ENCODE measurements at regions not wholly inside any gene's neighbourhood (a gene's known extent, or its start where the extent isn't known, plus 50 kb on each side); places are given as distances from the start of the nearest gene placed in this dataset. TPM values are rescaled to one million over a fixed set of nuclear protein-coding genes. Genes with fewer than 3 reads are reported as not detected.

DNA sequence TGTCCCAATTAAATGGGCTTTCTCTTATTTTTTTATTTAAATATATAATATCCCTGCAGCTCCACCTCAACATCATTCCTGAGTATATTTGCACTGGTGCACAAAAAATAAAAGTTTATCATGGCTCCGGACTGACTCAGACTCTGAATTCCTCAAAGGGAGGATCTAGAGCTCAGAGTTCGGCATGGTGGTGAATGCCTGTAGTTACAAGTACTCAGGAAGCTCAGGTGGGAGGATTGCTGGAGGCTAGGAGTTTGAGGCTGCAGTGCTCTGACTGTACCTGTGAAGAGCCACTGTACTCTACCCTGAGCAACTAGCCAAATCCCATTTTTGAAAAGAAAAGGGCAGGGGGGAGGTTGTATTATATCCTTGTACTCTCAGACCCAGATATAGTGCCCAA, 52.8 kb upstream of the NRXN1 start:
- H4K8ac ChIP-seq (ENCODE audit: low read depth, low read length) = no peak overlapping the region
- H3K4ac ChIP-seq (ENCODE audit: low read length) = no peak overlapping the region
- no peak overlapping the region for H3K4me2 ChIP-seq (ENCODE audit: insufficient read depth, low read length, poor library complexity, severe bottlenecking)
- H3K18ac ChIP-seq (ENCODE audit: low read length) = no peak overlapping the region
- H3K23ac ChIP-seq (ENCODE audit: low read depth, low read length, poor library complexity) = no peak overlapping the region
- H2BK15ac ChIP-seq (ENCODE audit: low read length) = no peak overlapping the region
- no peak overlapping the region for H2AFZ ChIP-seq (ENCODE audit: low read length)
- H4K91ac ChIP-seq (ENCODE audit: low read depth, low read length, poor library complexity) = no peak overlapping the region
- no peaks in the 10 kb centered on the region for H3K9me3 ChIP-seq (replicated peaks in 1 of 2; ENCODE audit: control insufficient read depth in 2 of 2, insufficient read depth in 1 of 2, low read depth in 1 of 2, low read length in 2 of 2)
- no CpG with 5 or more reads among the region's 2 CpGs for WGBS, 2 donors (ENCODE audit: extremely low coverage in 2 of 2, insufficient read length in 2 of 2, insufficient replicate concordance in 1 of 2)
- no peaks in the 10 kb centered on the region for H3K4me1 ChIP-seq (ENCODE audit: control insufficient read depth in 2 of 2, insufficient read depth in 1 of 2, low read depth in 1 of 2, low read length in 2 of 2)
- H2BK5ac ChIP-seq (ENCODE audit: low read length) = no peak overlapping the region
- H2AK5ac ChIP-seq (ENCODE audit: low read depth, low read length) = no peak overlapping the region
- no peaks in the 10 kb centered on the region for H3K79me1 ChIP-seq (ENCODE audit: low read depth, low read length)
- no peaks in the 10 kb centered on the region for H3K36me3 ChIP-seq (replicated peaks in 1 of 2; ENCODE audit: control insufficient read depth in 2 of 2, insufficient read depth in 2 of 2, low read length in 2 of 2)
- no peak for DNase-seq (ENCODE audit: low spot score)
- H3K9ac ChIP-seq (ENCODE audit: low read depth, low read length, poor library complexity) = no peak overlapping the region
- no peak overlapping the region for H3K27ac ChIP-seq (replicated peaks; ENCODE audit: low read length)
- no peaks in the 10 kb centered on the region for H3K27me3 ChIP-seq (ENCODE audit: control insufficient read depth in 3 of 3, insufficient read depth in 3 of 3, low read depth in 1 of 3, low read length in 3 of 3)
- no peak overlapping the region for H3K14ac ChIP-seq (ENCODE audit: low read length)
- H3K4me3 ChIP-seq (ENCODE audit: low read length in 2 of 2) = no peak overlapping the region
- H2BK12ac ChIP-seq (ENCODE audit: low read length) = no peak overlapping the region
- no peak overlapping the region for H2BK120ac ChIP-seq (ENCODE audit: low read depth, low read length)

Small RNA genes in the stretch of these regions (small RNA-seq; reads per million reads assigned to genes)
- gene AC010967.3 (ENCODE audit: insufficient read depth) (not detected), gene AC069157.1 (ENCODE audit: insufficient read depth) (not detected), gene AC097463.2 (ENCODE audit: insufficient read depth) (not detected), gene CRYGGP (ENCODE audit: insufficient read depth) (not detected), gene MIR4431 (ENCODE audit: insufficient read depth) (not detected), gene RF00019 (ENCODE audit: insufficient read depth) (not detected), gene RF00424 (ENCODE audit: insufficient read depth) (not detected), gene RNU6-997P (ENCODE audit: insufficient read depth) (not detected)

Measured in neuronal stem cell (in vitro differentiated cells).